NT2/D1 (cell line): ENCODE measurements at regions not wholly inside any gene's neighbourhood (a gene's known extent, or its start where the extent isn't known, plus 50 kb on each side); places are given as distances from the start of the nearest gene placed in this dataset.

Source experiments
- DNase-seq: peaks from one replicate; pipeline ENCODE4 v3.0.0-alpha.2; 2011; ENCODE audit warnings: low read depth, low spot score
- H3K27me3 ChIP-seq: 2 replicates; pipeline ENCODE4 v1.6.0; 2011; ENCODE audit warnings: mild to moderate bottlenecking; ENCODE audit not compliant: insufficient read length, insufficient read depth
- H3K36me3 ChIP-seq: 2 replicates; pipeline ENCODE4 v1.6.1; 2011; ENCODE audit warnings: mild to moderate bottlenecking, low read length, mixed read lengths; ENCODE audit not compliant: insufficient read depth, insufficient read length
- H3K4me1 ChIP-seq: 2 replicates; pipeline ENCODE4 v1.5.1; 2011; ENCODE audit not compliant: insufficient read depth, insufficient read length
- H3K4me3 ChIP-seq: 2 replicates; pipeline ENCODE4 v1.5.1; 2011; ENCODE audit warnings: low read depth; ENCODE audit not compliant: insufficient read length
- H3K9ac ChIP-seq: 2 replicates; pipeline ENCODE4 v1.6.0; 2011; ENCODE audit warnings: low read depth; ENCODE audit not compliant: insufficient read length
- H3K9me3 ChIP-seq: 2 replicates; pipeline ENCODE4 v1.5.1; 2011; ENCODE audit warnings: mild to moderate bottlenecking, low read length; ENCODE audit not compliant: insufficient read depth
- SUZ12 ChIP-seq: IDR thresholded peaks from 2 replicates; pipeline ENCODE4 v1.6.1; 2011; ENCODE audit not compliant: insufficient read length, insufficient read depth; ENCODE audit errors: extremely low read depth
- YY1 ChIP-seq: IDR thresholded peaks from 2 replicates; pipeline ENCODE4 v1.6.1; 2011; ENCODE audit not compliant: insufficient read length, insufficient read depth
- ZNF274 ChIP-seq: IDR thresholded peaks from 2 replicates; pipeline ENCODE4 v1.6.1; 2011; ENCODE audit warnings: mild to moderate bottlenecking, low read depth, low read length

GRCh38 chr9:81250606-81251005, 438.7 kb downstream of the TLE1 start:
- no peak for DNase-seq
- H3K4me1 ChIP-seq, result no peaks in the 10 kb centered on the region
- H3K27me3 ChIP-seq, result no peaks in the 10 kb centered on the region
- no peaks in the 10 kb centered on the region for H3K9me3 ChIP-seq
- H3K9ac ChIP-seq, result no peak overlapping the region
- H3K4me3 ChIP-seq, result no peak overlapping the region
- H3K36me3 ChIP-seq, result no peaks in the 10 kb centered on the region
- TF ChIP-seq YY1 (no peak), SUZ12 (no peak), ZNF274 (no peak)

GRCh38 chr9:81250041-81250440, 439.3 kb downstream of the TLE1 start:
- no peak for DNase-seq
- TF ChIP-seq SUZ12, result no peak
- no peak for TF ChIP-seq ZNF274
- no peak for TF ChIP-seq YY1
- Histone ChIP-seq H3K27me3 (no peaks in the 10 kb centered on the region), H3K9ac (no peak overlapping the region), H3K9me3 (no peaks in the 10 kb centered on the region), H3K4me1 (no peaks in the 10 kb centered on the region), H3K4me3 (no peak overlapping the region), H3K36me3 (no peaks in the 10 kb centered on the region)

GRCh38 chr9:81245254-81245956, 443.9 kb downstream of the TLE1 start:
- Histone ChIP-seq H3K4me3 (no peak overlapping the region), H3K4me1 (no peaks in the 10 kb centered on the region), H3K27me3 (no peaks in the 10 kb centered on the region), H3K9ac (no peak overlapping the region), H3K36me3 (no peaks in the 10 kb centered on the region), H3K9me3 (no peaks in the 10 kb centered on the region)
- DNase-seq, result no peak
- TF ChIP-seq ZNF274 (no peak), SUZ12 (no peak), YY1 (no peak)

GRCh38 chr9:81244631-81245030, 444.7 kb downstream of the TLE1 start:
- Histone ChIP-seq H3K27me3 (no peaks in the 10 kb centered on the region), H3K4me1 (no peaks in the 10 kb centered on the region), H3K9ac (no peak overlapping the region), H3K9me3 (no peaks in the 10 kb centered on the region), H3K4me3 (no peak overlapping the region), H3K36me3 (no peaks in the 10 kb centered on the region)
- TF ChIP-seq YY1, result no peak
- TF ChIP-seq ZNF274, result no peak
- no peak for TF ChIP-seq SUZ12
- no peak for DNase-seq

GRCh38 chr9:81242866-81243265, 446.5 kb downstream of the TLE1 start:
- no peak overlapping the region for H3K9ac ChIP-seq
- TF ChIP-seq ZNF274 (no peak), SUZ12 (no peak), YY1 (no peak)
- H3K36me3 ChIP-seq, result no peaks in the 10 kb centered on the region
- DNase-seq, result no peak
- no peaks in the 10 kb centered on the region for H3K27me3 ChIP-seq
- no peak overlapping the region for H3K4me3 ChIP-seq
- no peaks in the 10 kb centered on the region for H3K4me1 ChIP-seq
- H3K9me3 ChIP-seq, result no peaks in the 10 kb centered on the region

GRCh38 chr9:81239388-81239787, 450.0 kb downstream of the TLE1 start:
- Histone ChIP-seq H3K27me3 (no peaks in the 10 kb centered on the region), H3K9ac (no peak overlapping the region), H3K4me3 (no peak overlapping the region), H3K9me3 (no peaks in the 10 kb centered on the region), H3K36me3 (no peaks in the 10 kb centered on the region), H3K4me1 (no peaks in the 10 kb centered on the region)
- TF ChIP-seq YY1, result no peak
- no peak for DNase-seq

GRCh38 chr9:81237565-81238231, 451.6 kb downstream of the TLE1 start:
- no peak for DNase-seq
- Histone ChIP-seq H3K9ac (no peak overlapping the region), H3K4me1 (no peaks in the 10 kb centered on the region), H3K9me3 (no peaks in the 10 kb centered on the region), H3K27me3 (no peaks in the 10 kb centered on the region), H3K36me3 (no peaks in the 10 kb centered on the region), H3K4me3 (no peak overlapping the region)
- no peak for TF ChIP-seq SUZ12
- TF ChIP-seq YY1, result no peak
- TF ChIP-seq ZNF274, result no peak
